DMS79 (cell line): ENCODE measurements at regions not wholly inside any gene's neighbourhood (a gene's known extent, or its start where the extent isn't known, plus 50 kb on each side); places are given as distances from the start of the nearest gene placed in this dataset.
"Not testable (repeated sequence)": the region's sequence is repeated elsewhere in the genome, so short reads cannot be mapped to it uniquely, and the experiment has no call there.

ENCODE experiments used
- DNase-seq: peaks from one replicate; lab custom pipeline; 2025; lab: John Stamatoyannopoulos, UW

DNA sequence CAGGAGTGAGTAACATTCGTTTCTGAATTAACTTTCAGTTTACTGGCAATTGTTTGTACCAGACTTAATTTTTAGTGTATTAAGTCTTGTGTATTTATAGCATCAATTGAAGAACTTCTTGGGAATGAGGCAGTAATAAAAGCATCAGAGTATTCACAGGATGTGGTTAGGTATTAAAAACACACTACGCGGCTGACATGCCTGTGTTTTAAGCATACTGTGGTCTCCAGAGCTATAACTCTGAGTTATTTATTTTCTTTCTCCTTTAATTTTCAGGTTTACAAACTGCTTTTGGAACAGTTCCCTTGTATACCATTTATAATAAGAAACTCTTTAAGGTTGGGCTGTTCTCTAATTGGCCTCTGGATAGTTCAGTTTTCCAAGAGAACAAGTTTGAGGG, 626.1 kb upstream of the NRG3 start:
- DNase-seq = no peak

GRCh38 chr10:81251457-81252115, 623.4 kb upstream of the NRG3 start:
- DNase-seq = no peak

- not testable (repeated sequence) for DNase-seq
Observed at GRCh38 chr10:81264991-81265390, 610.0 kb upstream of the NRG3 start.

DNA sequence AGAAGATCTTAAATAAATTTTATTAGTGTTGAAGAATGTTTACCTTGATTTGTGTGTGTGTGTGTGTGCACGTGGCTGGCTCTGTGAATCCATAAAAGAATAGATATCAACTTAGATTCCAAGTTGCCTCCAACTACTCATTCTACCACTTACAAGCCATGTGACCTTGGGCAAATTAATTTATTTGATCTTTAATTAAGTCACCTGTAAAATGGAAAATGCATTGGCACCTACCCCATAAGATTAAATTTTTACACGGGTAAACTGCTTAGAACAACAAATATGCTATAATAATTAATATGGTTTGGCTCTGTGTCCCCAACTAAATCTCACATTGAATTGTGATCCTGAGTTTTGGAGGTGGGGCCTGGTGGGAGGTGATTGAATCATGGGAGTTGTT, 604.9 kb upstream of the NRG3 start:
- DNase-seq = no peak

- DNase-seq = no peak
Observed at GRCh38 chr10:81280497-81281479, 594.2 kb upstream of the NRG3 start.

GRCh38 chr10:81288544-81288943, 586.5 kb upstream of the NRG3 start:
- no peak for DNase-seq

DNA sequence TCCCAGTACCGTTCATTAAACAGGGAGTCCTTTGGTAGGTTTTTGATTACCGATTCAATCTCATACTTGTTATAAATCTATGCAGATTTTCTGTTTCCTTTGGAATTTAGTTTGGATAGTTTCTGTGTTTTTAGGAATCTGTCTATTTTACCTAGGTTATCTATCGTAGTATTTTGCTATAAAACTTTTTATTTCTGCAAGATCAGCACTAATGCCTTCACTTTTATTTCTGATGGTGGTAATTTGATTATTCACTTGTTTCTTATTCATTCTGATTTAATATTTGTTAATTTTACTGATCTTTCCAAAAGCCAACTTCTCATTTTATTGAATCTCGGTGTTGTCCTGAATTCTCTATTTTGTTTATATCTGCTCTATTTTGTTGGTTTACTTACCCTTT, 577.7 kb upstream of the NRG3 start:
- no peak for DNase-seq

DNA sequence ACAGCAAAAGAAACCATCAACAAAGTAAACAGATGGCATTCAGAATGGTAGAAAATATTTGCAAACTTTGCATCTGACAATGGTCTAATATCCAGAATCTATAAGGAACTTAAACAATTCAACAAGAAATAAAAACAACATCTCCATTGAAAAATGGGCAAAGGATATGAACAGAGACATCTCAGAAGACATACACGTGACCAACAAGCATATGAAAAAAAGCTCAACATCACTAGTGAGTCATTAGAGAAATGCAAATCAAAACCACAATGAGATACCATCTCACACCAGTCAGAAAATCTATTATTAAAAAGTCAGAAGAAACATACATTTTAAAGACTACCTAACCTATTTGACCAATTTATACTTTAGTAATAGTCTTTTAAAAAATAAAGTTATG, 571.3 kb upstream of the NRG3 start:
- no peak for DNase-seq

GRCh38 chr10:81306971-81307782, 567.8 kb upstream of the NRG3 start:
- no peak for DNase-seq

GRCh38 chr10:81309041-81309552, 565.9 kb upstream of the NRG3 start:
- no peak for DNase-seq

DNA sequence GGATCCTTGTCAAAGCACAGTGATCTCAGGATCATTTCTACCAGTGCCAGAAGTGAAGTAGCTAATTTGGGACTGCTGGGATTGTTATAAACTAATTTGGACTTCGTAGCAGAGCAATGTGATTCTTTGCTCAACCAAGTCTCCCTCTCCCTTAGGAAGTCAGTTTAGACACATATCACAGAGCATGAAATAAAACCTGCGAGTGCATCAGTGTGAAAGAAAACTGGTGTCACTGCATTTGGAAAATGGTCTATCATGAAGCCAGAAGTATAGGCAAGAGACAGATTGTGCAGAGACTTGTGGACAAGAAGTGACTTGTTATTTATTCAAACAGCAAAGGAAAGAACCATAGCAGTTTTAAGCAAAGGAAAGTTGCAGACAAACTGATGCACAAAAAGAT, 560.5 kb upstream of the NRG3 start:
- DNase-seq = no peak

- DNase-seq = no peak
Observed at GRCh38 chr10:81315026-81315425, 560.0 kb upstream of the NRG3 start.

DNA sequence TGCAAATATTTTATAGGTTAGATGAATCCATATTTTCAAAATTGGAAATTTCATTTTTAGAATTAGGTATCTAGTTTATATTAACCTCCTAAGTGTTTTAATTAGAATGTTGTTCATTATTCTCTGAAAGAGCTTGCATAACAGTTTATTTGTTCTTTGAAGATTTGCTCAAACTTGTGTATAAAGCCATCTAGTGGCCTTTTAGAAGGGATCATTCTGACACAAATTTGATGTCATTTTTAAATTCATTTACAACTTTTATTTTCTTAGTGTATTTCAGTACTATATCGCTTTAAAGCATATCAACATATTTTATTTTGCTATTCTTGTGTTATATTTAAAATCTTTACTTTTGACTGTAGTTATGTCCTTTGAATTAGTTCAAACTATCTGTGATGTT, 527.0 kb upstream of the NRG3 start:
- DNase-seq = no peak

DNA sequence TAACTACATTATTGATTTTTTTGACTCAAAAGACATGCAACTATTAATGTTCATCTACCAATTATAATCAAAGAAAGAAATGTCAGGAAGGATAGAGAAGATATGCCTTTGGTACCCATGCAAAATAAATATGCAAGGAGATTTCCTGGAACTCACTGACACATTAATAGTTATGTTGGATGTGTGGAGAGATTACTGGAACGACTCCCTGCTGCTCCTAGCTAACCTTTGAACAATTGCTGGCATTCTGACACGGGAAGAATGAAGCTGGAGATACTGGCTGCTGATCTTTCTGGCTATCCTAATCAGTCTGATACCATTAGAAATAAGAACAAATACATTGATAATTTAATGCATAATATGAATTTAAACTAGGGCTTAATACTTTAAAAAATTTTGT, 507.9 kb upstream of the NRG3 start:
- DNase-seq = no peak

- no peak for DNase-seq
Observed at GRCh38 chr10:81386817-81387216, 488.2 kb upstream of the NRG3 start.

DNA sequence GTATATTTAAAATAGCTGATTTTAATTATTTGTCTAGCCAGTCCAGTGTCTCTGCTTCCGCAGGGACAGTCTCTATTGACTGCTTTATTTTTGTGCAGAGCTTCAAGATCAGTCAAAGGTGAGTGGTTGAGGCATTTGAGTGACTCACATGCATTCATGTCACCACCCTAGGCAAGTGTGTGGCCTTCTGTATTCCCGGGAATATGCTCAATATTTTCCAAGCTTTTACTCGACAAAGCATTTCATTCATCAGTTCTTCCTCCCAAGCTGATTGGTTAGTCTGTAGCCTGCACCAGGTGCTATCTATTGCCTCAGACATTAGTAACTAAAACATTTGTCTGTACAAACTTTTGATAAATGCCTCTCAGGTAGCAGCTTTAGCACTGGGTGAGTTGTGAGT, 471.5 kb upstream of the NRG3 start:
- no peak for DNase-seq

GRCh38 chr10:81405399-81405798, 469.6 kb upstream of the NRG3 start:
- DNase-seq = no peak

GRCh38 chr10:81414038-81414437, 461.0 kb upstream of the NRG3 start:
- no peak for DNase-seq

GRCh38 chr10:81426722-81427121, 448.3 kb upstream of the NRG3 start:
- no peak for DNase-seq

GRCh38 chr10:81428456-81429134, 446.4 kb upstream of the NRG3 start:
- no peak for DNase-seq

DNA sequence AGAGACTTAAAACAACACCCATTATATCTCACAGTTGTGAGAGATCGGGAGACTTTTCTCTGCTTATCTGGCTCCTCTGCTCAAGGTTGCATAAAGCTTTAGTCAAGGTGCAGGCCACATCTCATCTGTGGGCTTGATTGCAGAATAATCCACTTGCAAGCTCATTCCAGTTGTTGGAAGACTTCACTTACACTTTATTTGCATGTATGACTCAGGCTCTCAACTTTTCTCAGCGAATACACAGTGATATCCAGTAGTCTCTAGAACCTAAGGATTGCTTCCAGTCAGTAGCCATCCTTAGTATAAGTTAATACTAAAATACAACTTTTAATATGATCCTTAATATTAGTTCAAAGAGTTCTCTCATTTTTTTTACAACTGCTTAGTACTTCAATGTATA, 435.5 kb upstream of the NRG3 start:
- DNase-seq = no peak

GRCh38 chr10:81441624-81442023, 433.4 kb upstream of the NRG3 start:
- not testable (repeated sequence) for DNase-seq
